Mesothelial cell of epicardium (in vitro differentiated cells): ENCODE measurements at regions not wholly inside any gene's neighbourhood (a gene's known extent, or its start where the extent isn't known, plus 50 kb on each side); places are given as distances from the start of the nearest gene placed in this dataset.

Experiments used
- DNase-seq, 2 experiments: peaks; one replicate each; pipeline ENCODE4 v3.0.0; 2021; ENCODE audit warnings: low spot score in 2 of 2; ENCODE audit not compliant: unreplicated experiment in 2 of 2
- H3K27ac Mint-ChIP-seq: 2 replicates; pipeline ENCODE4 v1.8.0; 2021; ENCODE audit warnings: mixed read lengths
- H3K27me3 Mint-ChIP-seq: 2 replicates; pipeline ENCODE4 v1.8.0; 2021; ENCODE audit warnings: low read depth, mixed read lengths
- H3K36me3 Mint-ChIP-seq: 2 replicates; pipeline ENCODE4 v1.8.0; 2021; ENCODE audit warnings: mixed read lengths
- H3K4me1 Mint-ChIP-seq: 2 replicates; pipeline ENCODE4 v1.8.0; 2021; ENCODE audit warnings: mixed read lengths
- H3K4me3 Mint-ChIP-seq: 2 replicates; pipeline ENCODE4 v1.8.0; 2021; ENCODE audit warnings: mild to moderate bottlenecking, moderate library complexity, mixed read lengths
- H3K9me3 Mint-ChIP-seq: 2 replicates; pipeline ENCODE4 v1.8.0; 2021; ENCODE audit warnings: mixed read lengths
- CTCF ChIP-seq: fragments of 200-600 bp; sonication (generic); IDR thresholded peaks from one replicate; pipeline ENCODE4 v1.5.0; 2021; ENCODE audit warnings: antibody characterized with exemption; ENCODE audit not compliant: unreplicated experiment

GRCh38 chr12:92359581-92360209 is 214.0 kb upstream of the BTG1 start:
- Mint-ChIP-seq H3K4me3 (no peak overlapping the region), H3K27me3 (no peaks in the 10 kb centered on the region), H3K4me1 (peaks cover 21% of the 10 kb centered on the region), H3K36me3 (no peaks in the 10 kb centered on the region), H3K9me3 (peaks cover 8% of the 10 kb centered on the region), H3K27ac (no peak overlapping the region)
- no peak for TF ChIP-seq CTCF
- no peak for DNase-seq

GRCh38 chr12:92357584-92358261 is 212.1 kb upstream of the BTG1 start:
- Mint-ChIP-seq H3K27ac (no peak overlapping the region), H3K4me3 (no peak overlapping the region), H3K36me3 (no peaks in the 10 kb centered on the region), H3K27me3 (no peaks in the 10 kb centered on the region), H3K4me1 (peaks cover 5% of the 10 kb centered on the region), H3K9me3 (peaks cover 8% of the 10 kb centered on the region)
- TF ChIP-seq CTCF: no peak
- no peak for DNase-seq

- Mint-ChIP-seq H3K27me3 (no peaks in the 10 kb centered on the region), H3K36me3 (no peaks in the 10 kb centered on the region), H3K4me3 (no peak overlapping the region), H3K9me3 (peaks cover 14% of the 10 kb centered on the region), H3K27ac (no peak overlapping the region), H3K4me1 (no peaks in the 10 kb centered on the region)
- no peak for DNase-seq
- no peak for TF ChIP-seq CTCF
Observed at GRCh38 chr12:92356425-92356824, 210.8 kb upstream of the BTG1 start.

- no peaks in the 10 kb centered on the region for H3K27me3 Mint-ChIP-seq
- H3K27ac Mint-ChIP-seq: no peak overlapping the region
- DNase-seq: no peak
- peaks cover 16% of the 10 kb centered on the region for H3K9me3 Mint-ChIP-seq
- H3K4me3 Mint-ChIP-seq: no peak overlapping the region
- H3K4me1 Mint-ChIP-seq: peaks cover 4% of the 10 kb centered on the region
- no peaks in the 10 kb centered on the region for H3K36me3 Mint-ChIP-seq
- TF ChIP-seq CTCF: no peak
Observed at GRCh38 chr12:92349635-92350034, 204.0 kb upstream of the BTG1 start.

GRCh38 chr12:92342574-92342973 is 196.9 kb upstream of the BTG1 start:
- Mint-ChIP-seq H3K36me3 (no peaks in the 10 kb centered on the region), H3K4me3 (no peak overlapping the region), H3K27ac (no peak overlapping the region), H3K27me3 (no peaks in the 10 kb centered on the region), H3K4me1 (peaks cover 16% of the 10 kb centered on the region), H3K9me3 (peaks cover 10% of the 10 kb centered on the region)
- no peak for TF ChIP-seq CTCF
- DNase-seq: no peak
